Nephron (organoid): ENCODE measurements at regions not wholly inside any gene's neighbourhood (a gene's known extent, or its start where the extent isn't known, plus 50 kb on each side); places are given as distances from the start of the nearest gene placed in this dataset.

Experiments used
- H3K27ac Mint-ChIP-seq, 3 experiments: 2 replicates each; pipeline ENCODE4 v1.8.0; 2020; ENCODE audit warnings: mixed read lengths in 3 of 3, mild to moderate bottlenecking in 2 of 3, moderate library complexity in 1 of 3
- H3K27me3 Mint-ChIP-seq: 2 replicates; pipeline ENCODE4 v1.8.0; 2021; ENCODE audit warnings: low read depth, mild to moderate bottlenecking, moderate library complexity, mixed read lengths
- H3K36me3 Mint-ChIP-seq: 2 replicates; pipeline ENCODE4 v1.8.0; 2020; ENCODE audit warnings: low read depth, mixed read lengths
- H3K4me1 Mint-ChIP-seq: 2 replicates; pipeline ENCODE4 v1.8.0; 2020; ENCODE audit warnings: mixed read lengths
- H3K4me3 Mint-ChIP-seq, 3 experiments: 2 replicates each; pipeline ENCODE4 v1.8.0; 2020; ENCODE audit warnings: mild to moderate bottlenecking in 3 of 3, mixed read lengths in 3 of 3, moderate library complexity in 2 of 3
- H3K9me3 Mint-ChIP-seq: 2 replicates; pipeline ENCODE4 v1.8.0; 2020; ENCODE audit warnings: mixed read lengths
- CTCF ChIP-seq, 3 experiments: fragments of 200-600 bp; sonication (generic); IDR thresholded peaks; one replicate each; pipeline ENCODE4 v1.5.0; 2021; ENCODE audit warnings: antibody characterized with exemption in 3 of 3; ENCODE audit not compliant: unreplicated experiment in 3 of 3

- H3K4me1 Mint-ChIP-seq: no peaks in the 10 kb centered on the region
- H3K27ac Mint-ChIP-seq: no peak overlapping the region
- peaks cover 5% of the 10 kb centered on the region for H3K27me3 Mint-ChIP-seq
- no peak overlapping the region for H3K4me3 Mint-ChIP-seq
- TF ChIP-seq CTCF (IDR thresholded peaks at IDR 0.05; ENCODE audit: unreplicated experiment in 3 of 3): no peak
- no peaks in the 10 kb centered on the region for H3K36me3 Mint-ChIP-seq
- H3K9me3 Mint-ChIP-seq: no peaks in the 10 kb centered on the region
Measured at GRCh38 chr12:58131986-58132755, 190.8 kb downstream of the ATP23 start.

- peaks cover 5% of the 10 kb centered on the region for H3K27me3 Mint-ChIP-seq
- H3K4me1 Mint-ChIP-seq: no peaks in the 10 kb centered on the region
- no peak overlapping the region for H3K4me3 Mint-ChIP-seq
- H3K9me3 Mint-ChIP-seq: peaks cover 3% of the 10 kb centered on the region
- no peak for TF ChIP-seq CTCF (IDR thresholded peaks at IDR 0.05; ENCODE audit: unreplicated experiment in 3 of 3)
- H3K27ac Mint-ChIP-seq: peak overlapping the region in 1 of 3 experiments; percentile 14
- no peaks in the 10 kb centered on the region for H3K36me3 Mint-ChIP-seq
Measured at GRCh38 chr12:58138424-58138823, 197.1 kb downstream of the ATP23 start.

GRCh38 chr12:58139894-58140293 is 198.5 kb downstream of the ATP23 start:
- Mint-ChIP-seq H3K36me3 (no peaks in the 10 kb centered on the region), H3K27ac (no peak overlapping the region), H3K27me3 (peaks cover 5% of the 10 kb centered on the region), H3K9me3 (peaks cover 3% of the 10 kb centered on the region), H3K4me1 (no peaks in the 10 kb centered on the region), H3K4me3 (no peak overlapping the region)
- no peak for TF ChIP-seq CTCF (IDR thresholded peaks at IDR 0.05; ENCODE audit: unreplicated experiment in 3 of 3)

- TF ChIP-seq CTCF (IDR thresholded peaks at IDR 0.05; ENCODE audit: unreplicated experiment in 3 of 3): no peak
- no peaks in the 10 kb centered on the region for H3K36me3 Mint-ChIP-seq
- no peak overlapping the region for H3K4me3 Mint-ChIP-seq
Measured at GRCh38 chr12:58140395-58140794, 199.0 kb downstream of the ATP23 start.

GRCh38 chr12:58142991-58143390 is 201.6 kb downstream of the ATP23 start:
- no peak for TF ChIP-seq CTCF (IDR thresholded peaks at IDR 0.05; ENCODE audit: unreplicated experiment in 3 of 3)
- no peak overlapping the region for H3K4me3 Mint-ChIP-seq
- no peaks in the 10 kb centered on the region for H3K36me3 Mint-ChIP-seq
- no peaks in the 10 kb centered on the region for H3K4me1 Mint-ChIP-seq
- H3K27me3 Mint-ChIP-seq: no peaks in the 10 kb centered on the region
- H3K27ac Mint-ChIP-seq: no peak overlapping the region
- H3K9me3 Mint-ChIP-seq: peaks cover 14% of the 10 kb centered on the region

More at GRCh38 chr12:58140395-58140794, 199.0 kb downstream of the ATP23 start:
- H3K27ac Mint-ChIP-seq: no peak overlapping the region
- H3K4me1 Mint-ChIP-seq: no peaks in the 10 kb centered on the region
- H3K9me3 Mint-ChIP-seq: peaks cover 5% of the 10 kb centered on the region
- peaks cover 5% of the 10 kb centered on the region for H3K27me3 Mint-ChIP-seq

- H3K36me3 Mint-ChIP-seq: no peaks in the 10 kb centered on the region
- no peak for TF ChIP-seq CTCF (IDR thresholded peaks at IDR 0.05; ENCODE audit: unreplicated experiment in 3 of 3)
- no peaks in the 10 kb centered on the region for H3K4me1 Mint-ChIP-seq
- H3K27me3 Mint-ChIP-seq: no peaks in the 10 kb centered on the region
- H3K9me3 Mint-ChIP-seq: peaks cover 14% of the 10 kb centered on the region
- H3K27ac Mint-ChIP-seq: no peak overlapping the region
- no peak overlapping the region for H3K4me3 Mint-ChIP-seq
Measured at GRCh38 chr12:58143498-58143995, 202.2 kb downstream of the ATP23 start.
